Fibroblast of lung (primary cell): ENCODE measurements at regions not wholly inside any gene's neighbourhood (a gene's known extent, or its start where the extent isn't known, plus 50 kb on each side); places are given as distances from the start of the nearest gene placed in this dataset.

Experiments used
- DNase-seq, 2 donors: peaks; one replicate each; pipeline versions ENCODE4 v3.0.0 to v3.0.0-alpha.2; 2010; ENCODE audit warnings: low read depth in 2 of 2
- H2AFZ ChIP-seq: 2 replicates; pipeline ENCODE4 v1.5.1; 2012; ENCODE audit warnings: low read length, control low read depth, inconsistent platforms
- H3K27ac ChIP-seq: 2 replicates; pipeline ENCODE4 v1.5.1; 2011; ENCODE audit warnings: low read length, control low read depth; ENCODE audit not compliant: insufficient read depth
- H3K27me3 ChIP-seq: 2 replicates; pipeline ENCODE4 v1.5.1; 2011; ENCODE audit warnings: mild to moderate bottlenecking, low read length; ENCODE audit not compliant: control insufficient read depth, insufficient read depth
- H3K36me3 ChIP-seq: 2 replicates; pipeline ENCODE4 v1.5.1; 2011; ENCODE audit warnings: low read length; ENCODE audit not compliant: control insufficient read depth, insufficient read depth
- H3K4me1 ChIP-seq: 2 replicates; pipeline ENCODE4 v1.5.1; 2011; ENCODE audit warnings: low read length; ENCODE audit not compliant: control insufficient read depth, insufficient read depth; ENCODE audit errors: extremely low read depth
- H3K4me2 ChIP-seq: 2 replicates; pipeline ENCODE4 v1.5.1; 2011; ENCODE audit warnings: low read length, control low read depth; ENCODE audit not compliant: insufficient read depth; ENCODE audit errors: extremely low read depth
- H3K4me3 ChIP-seq, 4 experiments: fragments of 200-600 bp in 1 of 4; sonication (generic) in 1 of 4; replicated peaks in 1 of 4; 2 replicates each; pipeline ENCODE4 v1.5.1; 2011 to 2016; ENCODE audit warnings: low read length in 4 of 4, low read depth in 3 of 4, mild to moderate bottlenecking in 3 of 4, control low read depth in 2 of 4, inconsistent platforms in 1 of 4, mixed read lengths in 1 of 4; ENCODE audit not compliant: insufficient read depth in 1 of 4; ENCODE audit errors: control extremely low read depth in 1 of 4
- H3K79me2 ChIP-seq: 2 replicates; pipeline ENCODE4 v1.5.1; 2012; ENCODE audit warnings: mild to moderate bottlenecking, low read length, inconsistent platforms; ENCODE audit not compliant: control insufficient read depth, insufficient read depth
- H3K9ac ChIP-seq: 2 replicates; pipeline ENCODE4 v1.5.1; 2011; ENCODE audit warnings: mild to moderate bottlenecking, low read length, control low read depth; ENCODE audit not compliant: insufficient read depth
- H3K9me3 ChIP-seq: 2 replicates; pipeline ENCODE4 v1.5.1; 2012; ENCODE audit warnings: low read depth, low read length; ENCODE audit not compliant: control insufficient read depth, insufficient read depth
- H4K20me1 ChIP-seq: 2 replicates; pipeline ENCODE4 v1.5.1; 2011; ENCODE audit warnings: low read length; ENCODE audit not compliant: control insufficient read depth, insufficient read depth; ENCODE audit errors: extremely low read depth
- EZH2 ChIP-seq: IDR thresholded peaks from 2 replicates; pipeline ENCODE4 v1.5.1; 2012; ENCODE audit warnings: low read length, control low read depth, mild to moderate bottlenecking; ENCODE audit errors: missing control alignments
- TF ChIP-seq, protein P1 (sequence below), 2 donors: IDR thresholded peaks in 1 of 2; conservative IDR thresholded peaks in 1 of 2; 1 replicate in 1 of 2; 2 replicates in 1 of 2; pipeline ENCODE4 v1.5.1; 2011 to 2012; ENCODE audit warnings: low read length in 2 of 2, control low read depth in 1 of 2, inconsistent platforms in 1 of 2, low read depth in 1 of 2, mild to moderate bottlenecking in 1 of 2

DNA sequence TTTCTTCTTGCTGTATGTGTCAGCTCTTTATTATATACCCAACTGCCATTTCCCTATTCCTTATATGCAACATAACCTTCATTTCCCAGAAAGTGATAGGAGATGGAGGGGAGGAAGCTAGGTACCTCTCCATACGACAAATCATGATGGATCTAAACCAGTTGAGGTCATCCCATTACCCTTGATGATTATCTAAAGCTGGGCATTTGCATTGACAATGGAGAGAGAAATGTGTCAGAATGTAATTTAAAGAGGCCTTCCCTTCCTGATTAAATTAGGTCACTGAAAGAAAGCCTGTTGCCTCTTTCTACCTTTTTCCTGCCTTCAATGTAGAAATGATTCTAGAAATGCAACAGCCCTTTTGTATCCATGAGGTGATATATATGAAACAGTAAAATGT lies 81.9 kb downstream of the SUCNR1 start:
- Histone ChIP-seq H3K27ac (no peak overlapping the region), H3K27me3 (no peaks in the 10 kb centered on the region), H3K36me3 (no peaks in the 10 kb centered on the region), H3K9me3 (no peaks in the 10 kb centered on the region), H3K79me2 (no peaks in the 10 kb centered on the region), H3K4me2 (no peak overlapping the region), H2AFZ (no peak overlapping the region), H3K4me3 (no peak overlapping the region), H4K20me1 (no peaks in the 10 kb centered on the region), H3K4me1 (no peaks in the 10 kb centered on the region), H3K9ac (no peak overlapping the region)
- TF ChIP-seq, protein P1, sequence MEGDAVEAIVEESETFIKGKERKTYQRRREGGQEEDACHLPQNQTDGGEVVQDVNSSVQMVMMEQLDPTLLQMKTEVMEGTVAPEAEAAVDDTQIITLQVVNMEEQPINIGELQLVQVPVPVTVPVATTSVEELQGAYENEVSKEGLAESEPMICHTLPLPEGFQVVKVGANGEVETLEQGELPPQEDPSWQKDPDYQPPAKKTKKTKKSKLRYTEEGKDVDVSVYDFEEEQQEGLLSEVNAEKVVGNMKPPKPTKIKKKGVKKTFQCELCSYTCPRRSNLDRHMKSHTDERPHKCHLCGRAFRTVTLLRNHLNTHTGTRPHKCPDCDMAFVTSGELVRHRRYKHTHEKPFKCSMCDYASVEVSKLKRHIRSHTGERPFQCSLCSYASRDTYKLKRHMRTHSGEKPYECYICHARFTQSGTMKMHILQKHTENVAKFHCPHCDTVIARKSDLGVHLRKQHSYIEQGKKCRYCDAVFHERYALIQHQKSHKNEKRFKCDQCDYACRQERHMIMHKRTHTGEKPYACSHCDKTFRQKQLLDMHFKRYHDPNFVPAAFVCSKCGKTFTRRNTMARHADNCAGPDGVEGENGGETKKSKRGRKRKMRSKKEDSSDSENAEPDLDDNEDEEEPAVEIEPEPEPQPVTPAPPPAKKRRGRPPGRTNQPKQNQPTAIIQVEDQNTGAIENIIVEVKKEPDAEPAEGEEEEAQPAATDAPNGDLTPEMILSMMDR (conservative IDR thresholded peaks at IDR 0.05 in 1 of 2, IDR thresholded peaks at IDR 0.05 in 1 of 2; ENCODE audit: low read depth in 1 of 2, low read length in 2 of 2), result no peak
- no peak for TF ChIP-seq EZH2
- no peak for DNase-seq

DNA sequence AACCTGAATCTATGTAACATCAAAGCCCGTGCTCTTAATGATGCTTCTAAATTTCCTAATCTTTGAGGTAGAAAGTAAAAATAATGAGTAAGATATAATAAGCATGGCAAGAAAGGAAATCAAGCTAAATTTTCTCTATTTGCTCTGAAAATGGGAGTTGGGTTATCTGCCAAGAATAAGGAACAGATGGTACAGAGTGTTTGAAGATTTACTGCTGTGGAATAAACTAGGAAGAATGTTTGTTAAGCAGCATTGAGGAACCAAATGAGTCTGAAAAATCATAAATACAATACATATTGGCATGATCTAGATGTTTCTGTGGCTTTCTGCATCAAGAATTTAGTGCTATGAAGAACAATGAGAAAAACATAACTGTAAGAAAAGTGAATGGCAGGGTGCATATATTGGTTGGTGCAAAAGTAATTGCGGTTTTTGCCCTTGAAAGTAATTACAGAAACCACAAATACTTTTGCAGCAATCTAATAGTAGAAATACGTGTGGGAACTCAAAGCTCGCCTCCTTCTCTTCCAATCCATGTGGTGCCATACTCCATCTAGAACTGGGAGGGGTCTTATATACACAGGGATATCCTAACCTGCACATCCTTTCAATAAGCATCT lies 87.6 kb downstream of the SUCNR1 start:
- H3K27ac ChIP-seq, result no peak overlapping the region
- H2AFZ ChIP-seq, result no peak overlapping the region
- no peaks in the 10 kb centered on the region for H3K9me3 ChIP-seq
- H3K36me3 ChIP-seq, result no peaks in the 10 kb centered on the region
- no peaks in the 10 kb centered on the region for H3K27me3 ChIP-seq
- H3K4me1 ChIP-seq, result no peaks in the 10 kb centered on the region
- H3K9ac ChIP-seq, result no peak overlapping the region
- H3K4me2 ChIP-seq, result no peak overlapping the region
- no peaks in the 10 kb centered on the region for H3K79me2 ChIP-seq
- H4K20me1 ChIP-seq, result no peaks in the 10 kb centered on the region
- TF ChIP-seq, protein P1 (conservative IDR thresholded peaks at IDR 0.05 in 1 of 2, IDR thresholded peaks at IDR 0.05 in 1 of 2; ENCODE audit: low read depth in 1 of 2, low read length in 2 of 2), result no peak
- TF ChIP-seq EZH2, result no peak
- peak in 1 of 2 donors; percentile 84 for DNase-seq
- H3K4me3 ChIP-seq, result no peak overlapping the region

DNA sequence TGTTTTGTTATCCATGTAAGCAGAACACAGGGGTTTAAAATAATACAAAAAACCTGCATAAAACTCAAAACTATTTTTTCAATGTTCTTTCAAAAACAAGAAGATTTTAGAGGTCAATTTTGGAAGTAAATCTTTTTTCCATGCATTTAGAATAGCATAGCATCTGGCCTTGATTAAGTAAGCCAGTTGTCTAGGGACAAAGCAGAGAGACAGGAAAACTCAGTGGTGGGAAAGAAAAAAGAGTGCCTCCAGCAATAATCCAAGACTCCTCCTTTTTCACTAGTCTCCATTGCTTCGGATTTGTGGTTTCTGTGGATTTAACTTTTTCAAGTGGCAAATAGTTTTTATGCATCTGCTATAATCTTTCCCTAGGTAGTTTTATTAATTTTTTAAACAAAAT lies 88.9 kb downstream of the SUCNR1 start:
- no peak for TF ChIP-seq EZH2
- TF ChIP-seq, protein P1 (conservative IDR thresholded peaks at IDR 0.05 in 1 of 2, IDR thresholded peaks at IDR 0.05 in 1 of 2; ENCODE audit: low read depth in 1 of 2, low read length in 2 of 2), result no peak
- no peak overlapping the region for H3K27ac ChIP-seq

More for the DNA sequence above, 88.9 kb downstream of the SUCNR1 start:
- Histone ChIP-seq H3K36me3 (no peaks in the 10 kb centered on the region), H2AFZ (no peak overlapping the region), H3K27me3 (no peaks in the 10 kb centered on the region), H3K4me2 (no peak overlapping the region), H3K79me2 (no peaks in the 10 kb centered on the region), H3K4me3 (no peak overlapping the region), H3K4me1 (no peaks in the 10 kb centered on the region), H3K9ac (no peak overlapping the region), H4K20me1 (no peaks in the 10 kb centered on the region), H3K9me3 (no peaks in the 10 kb centered on the region)
- DNase-seq, result no peak
